ENCODE measurements at regions not wholly inside any gene's neighbourhood (a gene's known extent, or its start where the extent isn't known, plus 50 kb on each side); places are given as distances from the start of the nearest gene placed in this dataset.

GRCh38 chr2:88331239-88331638 lies 121.3 kb downstream of the FOXI3 start:
- Histone ChIP-seq H3K36me3 (no peaks in the 10 kb centered on the region), H3K4me1 (no peaks in the 10 kb centered on the region), H3K9me3 (peaks cover 0 to 12% (median 0%) of the 10 kb centered on the region in 3 donors), H3K4me3 (no peak overlapping the region), H3K27me3 (peaks cover 28% of the 10 kb centered on the region), H3K27ac (no peak overlapping the region)
- no peak for TF ChIP-seq POLR2AphosphoS5 (IDR thresholded peaks at IDR 0.05)
- TF ChIP-seq CTCF (IDR thresholded peaks at IDR 0.05), result no peak
- no peak for TF ChIP-seq EP300 (IDR thresholded peaks at IDR 0.05)
- TF ChIP-seq POLR2A (IDR thresholded peaks at IDR 0.05), result no peak
- WGBS, 2 donors (ENCODE audit: low coverage in 1 of 2), result 38% methylated on average over 1 of the region's 1 CpG; no CpG with 5 or more reads in 1 of the 2 donors
- ATAC-seq, result no peak

GRCh38 chr2:88329815-88330603 lies 122.5 kb downstream of the FOXI3 start:
- H3K4me1 ChIP-seq, result no peaks in the 10 kb centered on the region
- H3K36me3 ChIP-seq, result no peaks in the 10 kb centered on the region
- ATAC-seq, result no peak
- no peak overlapping the region for H3K4me3 ChIP-seq
- no peak for TF ChIP-seq POLR2AphosphoS5 (IDR thresholded peaks at IDR 0.05)
- no peak for TF ChIP-seq EP300 (IDR thresholded peaks at IDR 0.05)
- TF ChIP-seq POLR2A (IDR thresholded peaks at IDR 0.05), result no peak
- WGBS, 2 donors (ENCODE audit: low coverage in 1 of 2), result 61 to 65% methylated on average over 8 of the region's 8 CpGs
- H3K27ac ChIP-seq, result no peak overlapping the region
- peaks cover 32% of the 10 kb centered on the region for H3K27me3 ChIP-seq
- H3K9me3 ChIP-seq, result peaks cover 0 to 12% (median 0%) of the 10 kb centered on the region in 3 donors

- Histone ChIP-seq H3K4me1 (no peaks in the 10 kb centered on the region), H3K4me3 (no peak overlapping the region), H3K9me3 (peaks cover 0 to 8% (median 0%) of the 10 kb centered on the region in 3 donors), H3K36me3 (no peaks in the 10 kb centered on the region), H3K27me3 (peaks cover 12% of the 10 kb centered on the region), H3K27ac (no peak overlapping the region)
- ATAC-seq, result no peak
- 21 to 41% methylated on average over 7 of the region's 7 CpGs for WGBS, 2 donors (ENCODE audit: low coverage in 1 of 2)
- TF ChIP-seq POLR2A (IDR thresholded peaks at IDR 0.05), result no peak
- TF ChIP-seq POLR2AphosphoS5 (IDR thresholded peaks at IDR 0.05), result no peak
- no peak for TF ChIP-seq CTCF (IDR thresholded peaks at IDR 0.05)
- TF ChIP-seq EP300 (IDR thresholded peaks at IDR 0.05), result no peak
Observed at GRCh38 chr2:88321449-88322248, 130.8 kb downstream of the FOXI3 start.

GRCh38 chr2:88320076-88320773 lies 132.3 kb downstream of the FOXI3 start:
- peaks cover under 1% of the 10 kb centered on the region for H3K27me3 ChIP-seq
- H3K27ac ChIP-seq, result no peak overlapping the region
- 33% methylated on average over 1 of the region's 2 CpGs; no CpG with 5 or more reads in 1 of the 2 donors for WGBS, 2 donors (ENCODE audit: low coverage in 1 of 2)
- H3K36me3 ChIP-seq, result no peaks in the 10 kb centered on the region
- H3K9me3 ChIP-seq, result peaks cover 0 to 8% (median 0%) of the 10 kb centered on the region in 3 donors
- H3K4me3 ChIP-seq, result no peak overlapping the region
- no peak for TF ChIP-seq CTCF (IDR thresholded peaks at IDR 0.05)
- TF ChIP-seq POLR2AphosphoS5 (IDR thresholded peaks at IDR 0.05), result no peak
- TF ChIP-seq POLR2A (IDR thresholded peaks at IDR 0.05), result no peak
- no peak for TF ChIP-seq EP300 (IDR thresholded peaks at IDR 0.05)
- H3K4me1 ChIP-seq, result no peaks in the 10 kb centered on the region
- no peak for ATAC-seq

- 77 to 81% methylated on average over 3 to 5 of the region's 5 CpGs for WGBS, 2 donors (ENCODE audit: low coverage in 1 of 2)
Observed at GRCh38 chr2:88318956-88319330, 133.6 kb downstream of the FOXI3 start.

More at GRCh38 chr2:88318956-88319330, 133.6 kb downstream of the FOXI3 start:
- TF ChIP-seq POLR2A (IDR thresholded peaks at IDR 0.05), result no peak
- TF ChIP-seq CTCF (IDR thresholded peaks at IDR 0.05), result no peak
- TF ChIP-seq POLR2AphosphoS5 (IDR thresholded peaks at IDR 0.05), result no peak
- TF ChIP-seq EP300 (IDR thresholded peaks at IDR 0.05), result no peak
- Histone ChIP-seq H3K4me1 (no peaks in the 10 kb centered on the region), H3K9me3 (peaks cover 0 to 8% (median 0%) of the 10 kb centered on the region in 3 donors), H3K27ac (no peak overlapping the region), H3K27me3 (no peaks in the 10 kb centered on the region), H3K4me3 (no peak overlapping the region), H3K36me3 (no peaks in the 10 kb centered on the region)
- ATAC-seq, result no peak

Measured in gastroesophageal sphincter (tissue), 4 donors.